Osteocyte (in vitro differentiated cells): ENCODE measurements at regions not wholly inside any gene's neighbourhood (a gene's known extent, or its start where the extent isn't known, plus 50 kb on each side); places are given as distances from the start of the nearest gene placed in this dataset.

Experiments
- DNase-seq: peaks from one replicate; pipeline ENCODE4 v3.0.0; 2021; ENCODE audit warnings: mixed read lengths; ENCODE audit not compliant: unreplicated experiment; ENCODE audit errors: extremely low spot score
- H3K27ac Mint-ChIP-seq: one replicate; pipeline ENCODE4 v1.8.0; 2021; ENCODE audit warnings: mild to moderate bottlenecking, mixed read lengths; ENCODE audit not compliant: unreplicated experiment
- H3K27me3 Mint-ChIP-seq: one replicate; pipeline ENCODE4 v1.8.0; 2021; ENCODE audit warnings: mixed read lengths; ENCODE audit not compliant: unreplicated experiment
- H3K36me3 Mint-ChIP-seq: one replicate; pipeline ENCODE4 v1.8.0; 2021; ENCODE audit warnings: mixed read lengths; ENCODE audit not compliant: unreplicated experiment
- H3K4me1 Mint-ChIP-seq: one replicate; pipeline ENCODE4 v1.8.0; 2021; ENCODE audit warnings: mixed read lengths; ENCODE audit not compliant: unreplicated experiment
- H3K4me3 Mint-ChIP-seq: one replicate; pipeline ENCODE4 v1.8.0; 2021; ENCODE audit warnings: mild to moderate bottlenecking, moderate library complexity, mixed read lengths; ENCODE audit not compliant: unreplicated experiment
- H3K9me3 Mint-ChIP-seq: one replicate; pipeline ENCODE4 v1.8.0; 2021; ENCODE audit warnings: mixed read lengths; ENCODE audit not compliant: unreplicated experiment
- CTCF ChIP-seq: fragments of 200-600 bp; sonication (generic); IDR thresholded peaks from 2 replicates; pipeline ENCODE4 v1.5.0; 2021; ENCODE audit warnings: antibody characterized with exemption, mild to moderate bottlenecking, moderate library complexity

- no peak overlapping the region for H3K27ac Mint-ChIP-seq
- H3K4me1 Mint-ChIP-seq = peaks cover 17% of the 10 kb centered on the region
- H3K36me3 Mint-ChIP-seq = no peaks in the 10 kb centered on the region
- H3K27me3 Mint-ChIP-seq = no peaks in the 10 kb centered on the region
- H3K4me3 Mint-ChIP-seq = no peak overlapping the region
- TF ChIP-seq CTCF = no peak
- H3K9me3 Mint-ChIP-seq = no peaks in the 10 kb centered on the region
- DNase-seq = no peak
Measured at GRCh38 chr22:27684901-27685300, 116.7 kb downstream of the MN1 start.

DNA sequence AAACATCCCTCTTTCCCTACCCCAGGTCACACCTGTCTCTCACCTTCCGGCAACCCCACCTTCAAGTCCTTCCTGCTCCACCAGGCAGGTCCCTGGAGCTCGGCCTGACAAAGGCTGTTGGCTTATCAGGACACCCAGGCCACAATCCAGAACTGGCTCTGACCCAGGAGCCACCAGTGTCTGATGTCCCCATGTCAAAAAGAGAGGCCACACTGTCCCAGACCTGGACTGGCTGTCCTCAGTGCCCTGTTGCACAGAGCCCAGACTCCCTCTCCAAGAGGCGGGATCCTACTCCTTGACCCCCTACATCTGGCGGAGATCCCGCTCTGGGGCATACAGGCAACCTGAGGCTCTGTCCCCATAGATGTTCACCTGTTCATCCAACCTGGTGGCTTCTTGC lies 116.0 kb downstream of the MN1 start:
- H3K27me3 Mint-ChIP-seq = no peaks in the 10 kb centered on the region
- no peak for TF ChIP-seq CTCF
- no peak for DNase-seq
- H3K4me3 Mint-ChIP-seq = no peak overlapping the region
- no peak overlapping the region for H3K27ac Mint-ChIP-seq
- H3K4me1 Mint-ChIP-seq = peaks cover 17% of the 10 kb centered on the region
- no peaks in the 10 kb centered on the region for H3K9me3 Mint-ChIP-seq
- H3K36me3 Mint-ChIP-seq = no peaks in the 10 kb centered on the region

DNA sequence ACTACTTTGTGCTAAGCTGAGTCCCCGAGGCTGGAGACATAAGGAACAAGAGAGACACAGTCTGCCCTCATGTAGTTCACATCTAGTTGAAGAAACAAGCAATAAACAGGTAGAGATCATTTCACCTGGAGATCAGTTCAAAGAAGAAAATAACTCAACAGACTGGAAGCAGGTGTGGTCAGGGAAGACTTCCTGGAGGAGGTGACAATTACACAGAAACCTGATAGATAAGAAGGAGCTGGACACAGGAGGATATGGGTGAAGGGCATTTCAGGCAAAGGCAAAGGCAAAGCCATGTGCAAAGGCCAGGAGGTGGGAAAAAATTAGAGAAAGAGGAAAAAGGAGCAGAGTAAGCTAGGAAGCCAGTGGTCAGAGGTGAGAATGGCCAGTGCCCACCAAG lies 115.6 kb downstream of the MN1 start:
- Mint-ChIP-seq H3K36me3 (no peaks in the 10 kb centered on the region), H3K27ac (peak overlapping the region; percentile 25), H3K9me3 (no peaks in the 10 kb centered on the region), H3K4me3 (no peak overlapping the region), H3K27me3 (no peaks in the 10 kb centered on the region), H3K4me1 (peaks cover 17% of the 10 kb centered on the region)
- DNase-seq = no peak
- TF ChIP-seq CTCF = no peak

- Mint-ChIP-seq H3K27ac (peak overlapping the region; percentile 68), H3K4me3 (no peak overlapping the region), H3K4me1 (peaks cover 17% of the 10 kb centered on the region), H3K27me3 (no peaks in the 10 kb centered on the region), H3K9me3 (no peaks in the 10 kb centered on the region), H3K36me3 (no peaks in the 10 kb centered on the region)
- no peak for DNase-seq
- TF ChIP-seq CTCF = no peak
Measured at GRCh38 chr22:27686534-27686933, 115.0 kb downstream of the MN1 start.

DNA sequence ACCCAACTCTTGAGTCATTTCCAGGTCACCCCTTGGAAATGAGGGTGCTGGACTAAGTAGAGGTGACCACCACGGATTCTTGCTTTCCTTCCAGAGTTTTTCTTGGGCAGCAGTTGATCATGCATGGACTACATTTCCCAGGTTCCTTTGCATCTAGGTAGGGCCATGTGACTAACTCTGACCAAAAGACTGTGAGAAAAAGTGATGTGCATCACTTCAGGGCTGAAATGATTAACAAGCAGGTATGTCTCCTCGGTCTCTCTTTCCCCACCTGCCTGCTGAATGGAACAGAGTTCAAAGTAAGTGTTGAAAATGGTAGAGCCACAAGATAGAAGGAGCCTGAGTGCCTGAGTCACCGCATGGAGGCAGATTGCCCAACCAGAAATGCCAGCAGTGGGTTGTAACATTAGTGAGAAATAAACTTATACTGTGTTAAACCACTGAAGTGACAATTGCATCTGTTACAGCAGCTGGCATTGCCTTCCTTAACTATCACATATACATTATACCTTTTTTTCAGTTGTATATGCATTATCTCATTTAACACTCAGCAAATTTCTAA lies 113.5 kb downstream of the MN1 start:
- no peak for DNase-seq
- Mint-ChIP-seq H3K4me3 (no peak overlapping the region), H3K27me3 (no peaks in the 10 kb centered on the region), H3K27ac (no peak overlapping the region), H3K4me1 (peaks cover 17% of the 10 kb centered on the region), H3K9me3 (no peaks in the 10 kb centered on the region), H3K36me3 (no peaks in the 10 kb centered on the region)
- no peak for TF ChIP-seq CTCF
